Chondrocyte (in vitro differentiated cells): ENCODE measurements at regions not wholly inside any gene's neighbourhood (a gene's known extent, or its start where the extent isn't known, plus 50 kb on each side); places are given as distances from the start of the nearest gene placed in this dataset.

Source experiments
- DNase-seq: peaks from one replicate; pipeline ENCODE4 v3.0.0; 2021; ENCODE audit warnings: mixed read lengths, low spot score
- H3K27ac Mint-ChIP-seq: one replicate; pipeline ENCODE4 v1.8.0; 2021; ENCODE audit warnings: mild to moderate bottlenecking, moderate library complexity, mixed read lengths; ENCODE audit not compliant: unreplicated experiment
- H3K27me3 Mint-ChIP-seq: 2 replicates; pipeline ENCODE4 v1.8.0; 2021; ENCODE audit warnings: low read depth, mixed read lengths
- H3K36me3 Mint-ChIP-seq: 2 replicates; pipeline ENCODE4 v1.8.0; 2021; ENCODE audit warnings: low read depth, mixed read lengths
- H3K4me1 Mint-ChIP-seq: 2 replicates; pipeline ENCODE4 v1.8.0; 2021; ENCODE audit warnings: low read depth, mild to moderate bottlenecking, mixed read lengths
- H3K4me3 Mint-ChIP-seq: one replicate; pipeline ENCODE4 v1.8.0; 2021; ENCODE audit warnings: mild to moderate bottlenecking, moderate library complexity, mixed read lengths; ENCODE audit not compliant: unreplicated experiment
- H3K9me3 Mint-ChIP-seq: 2 replicates; pipeline ENCODE4 v1.8.0; 2021; ENCODE audit warnings: low read depth, mixed read lengths
- TF ChIP-seq, protein P1 (sequence below): fragments of 200-600 bp; sonication (generic); IDR thresholded peaks from 2 replicates; pipeline ENCODE4 v1.5.0; 2021; ENCODE audit warnings: antibody characterized with exemption, mild to moderate bottlenecking, moderate library complexity

DNA sequence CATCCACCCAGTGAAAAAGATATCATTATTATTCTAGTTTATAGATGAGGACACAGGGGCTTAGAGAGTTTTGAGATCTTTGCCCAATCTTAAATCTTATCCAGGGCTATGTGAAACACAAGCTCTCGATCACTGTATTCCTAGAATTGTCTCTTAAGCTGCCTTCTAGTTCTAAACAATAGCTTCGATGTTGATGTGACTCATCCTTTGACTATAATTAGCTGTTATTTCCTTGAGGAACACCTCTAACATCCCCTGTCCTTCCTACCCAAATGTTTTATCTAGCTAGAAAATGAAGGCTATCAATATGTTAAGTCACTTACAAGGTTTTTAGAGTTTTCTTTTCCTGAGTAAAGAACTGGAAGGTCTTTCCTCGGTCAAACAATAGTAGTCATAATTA, 83.1 kb upstream of the STAC start:
- H3K9me3 Mint-ChIP-seq = no peaks in the 10 kb centered on the region

DNA sequence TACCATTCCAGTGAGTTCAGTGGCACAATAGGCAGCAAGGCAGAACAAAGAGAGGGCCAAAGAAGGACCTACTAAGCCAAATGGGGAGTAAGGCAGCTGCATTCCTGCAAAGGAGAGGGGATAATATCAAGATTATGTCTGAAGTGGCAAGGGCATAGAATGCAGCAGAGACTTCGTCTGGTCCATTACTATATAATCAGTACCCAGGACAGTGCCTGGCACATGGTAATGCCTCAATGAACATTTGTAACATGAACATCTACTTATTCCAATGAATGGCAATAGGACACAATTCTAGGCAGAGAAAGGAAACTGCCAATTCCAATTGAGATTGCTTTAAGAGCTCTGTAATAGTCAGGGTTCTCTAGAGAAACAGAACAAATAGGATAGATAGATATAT, 82.1 kb upstream of the STAC start:
- Mint-ChIP-seq H3K4me3 (no peak overlapping the region), H3K9me3 (no peaks in the 10 kb centered on the region), H3K36me3 (no peaks in the 10 kb centered on the region), H3K27ac (no peak overlapping the region), H3K4me1 (peaks cover 6% of the 10 kb centered on the region), H3K27me3 (peaks cover 2% of the 10 kb centered on the region)
- TF ChIP-seq, protein P1, sequence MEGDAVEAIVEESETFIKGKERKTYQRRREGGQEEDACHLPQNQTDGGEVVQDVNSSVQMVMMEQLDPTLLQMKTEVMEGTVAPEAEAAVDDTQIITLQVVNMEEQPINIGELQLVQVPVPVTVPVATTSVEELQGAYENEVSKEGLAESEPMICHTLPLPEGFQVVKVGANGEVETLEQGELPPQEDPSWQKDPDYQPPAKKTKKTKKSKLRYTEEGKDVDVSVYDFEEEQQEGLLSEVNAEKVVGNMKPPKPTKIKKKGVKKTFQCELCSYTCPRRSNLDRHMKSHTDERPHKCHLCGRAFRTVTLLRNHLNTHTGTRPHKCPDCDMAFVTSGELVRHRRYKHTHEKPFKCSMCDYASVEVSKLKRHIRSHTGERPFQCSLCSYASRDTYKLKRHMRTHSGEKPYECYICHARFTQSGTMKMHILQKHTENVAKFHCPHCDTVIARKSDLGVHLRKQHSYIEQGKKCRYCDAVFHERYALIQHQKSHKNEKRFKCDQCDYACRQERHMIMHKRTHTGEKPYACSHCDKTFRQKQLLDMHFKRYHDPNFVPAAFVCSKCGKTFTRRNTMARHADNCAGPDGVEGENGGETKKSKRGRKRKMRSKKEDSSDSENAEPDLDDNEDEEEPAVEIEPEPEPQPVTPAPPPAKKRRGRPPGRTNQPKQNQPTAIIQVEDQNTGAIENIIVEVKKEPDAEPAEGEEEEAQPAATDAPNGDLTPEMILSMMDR = no peak
- no peak for DNase-seq

More for the DNA sequence above, 83.1 kb upstream of the STAC start:
- DNase-seq = no peak
- no peak overlapping the region for H3K27ac Mint-ChIP-seq
- no peaks in the 10 kb centered on the region for H3K36me3 Mint-ChIP-seq
- TF ChIP-seq, protein P1 = no peak
- H3K27me3 Mint-ChIP-seq = peaks cover 2% of the 10 kb centered on the region
- H3K4me1 Mint-ChIP-seq = peaks cover 6% of the 10 kb centered on the region
- H3K4me3 Mint-ChIP-seq = no peak overlapping the region

DNA sequence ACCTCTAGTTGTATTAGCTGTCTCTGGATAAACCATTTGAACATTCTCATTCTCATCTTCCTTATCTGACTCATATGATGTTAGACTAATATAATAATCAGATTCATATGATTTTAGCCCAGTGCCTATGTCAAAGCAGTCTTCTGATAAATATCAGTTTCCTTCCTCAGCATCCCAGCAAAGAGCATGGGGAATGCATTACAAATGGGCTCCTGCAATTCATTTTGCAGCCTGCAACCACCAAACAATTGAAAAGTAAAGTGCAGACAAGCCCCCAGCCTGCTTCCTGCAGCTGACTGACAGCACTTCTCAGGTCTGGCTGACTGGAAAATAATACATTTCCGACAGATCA, 78.2 kb upstream of the STAC start:
- no peak for DNase-seq
- TF ChIP-seq, protein P1 = no peak
- H3K4me1 Mint-ChIP-seq = no peaks in the 10 kb centered on the region

DNA sequence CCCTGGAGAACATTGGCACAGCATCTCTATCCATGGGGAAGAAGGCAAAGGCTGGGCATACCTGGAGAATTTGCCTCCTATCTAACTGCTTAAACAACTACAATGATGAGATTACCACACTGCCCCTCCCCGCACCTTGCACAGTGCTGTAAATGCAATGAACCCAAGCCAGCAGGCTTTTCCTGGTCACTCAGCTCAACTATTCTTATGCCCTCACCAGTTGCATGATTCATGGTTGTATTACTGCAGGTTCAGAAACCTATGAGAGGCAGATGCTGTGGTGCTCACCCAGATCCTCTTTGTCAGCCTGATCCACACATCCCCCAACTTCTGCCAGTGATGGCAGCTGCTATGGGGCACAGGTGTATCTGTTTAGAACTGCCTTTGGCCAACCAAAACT, 77.7 kb upstream of the STAC start:
- TF ChIP-seq, protein P1 = no peak
- H3K4me1 Mint-ChIP-seq = no peaks in the 10 kb centered on the region
- no peaks in the 10 kb centered on the region for H3K36me3 Mint-ChIP-seq
- DNase-seq = no peak
- H3K4me3 Mint-ChIP-seq = no peak overlapping the region
- no peaks in the 10 kb centered on the region for H3K9me3 Mint-ChIP-seq
- H3K27me3 Mint-ChIP-seq = no peaks in the 10 kb centered on the region
- no peak overlapping the region for H3K27ac Mint-ChIP-seq

More for the DNA sequence above, 78.2 kb upstream of the STAC start:
- no peak overlapping the region for H3K27ac Mint-ChIP-seq
- H3K36me3 Mint-ChIP-seq = no peaks in the 10 kb centered on the region
- no peaks in the 10 kb centered on the region for H3K9me3 Mint-ChIP-seq
- no peaks in the 10 kb centered on the region for H3K27me3 Mint-ChIP-seq
- H3K4me3 Mint-ChIP-seq = no peak overlapping the region

DNA sequence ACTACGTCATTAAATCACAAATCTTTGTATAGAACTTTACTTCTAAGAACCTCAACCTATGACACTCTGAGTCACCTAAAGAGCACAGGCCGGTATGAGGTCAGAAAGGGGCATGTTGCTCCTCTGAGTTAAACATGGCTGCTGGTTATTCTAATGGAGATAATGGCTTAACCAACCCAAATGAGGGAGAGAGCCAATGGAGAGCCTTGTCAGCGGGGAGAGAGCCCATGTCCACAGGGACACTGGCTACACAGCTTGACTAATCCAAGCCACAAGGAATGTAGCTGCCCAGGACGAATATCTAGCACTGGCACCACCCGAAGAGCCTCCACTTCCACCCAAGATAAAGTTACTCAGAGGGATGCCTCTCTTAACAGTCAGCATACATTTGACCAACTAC, 77.0 kb upstream of the STAC start:
- Mint-ChIP-seq H3K4me3 (no peak overlapping the region), H3K4me1 (no peaks in the 10 kb centered on the region), H3K27ac (no peak overlapping the region), H3K36me3 (no peaks in the 10 kb centered on the region), H3K9me3 (no peaks in the 10 kb centered on the region), H3K27me3 (no peaks in the 10 kb centered on the region)
- DNase-seq = no peak
- TF ChIP-seq, protein P1 = no peak
